Activated B cell treated with CpG ODN at 0.5 μM for 24 hours (primary cell): ENCODE measurements at regions not wholly inside any gene's neighbourhood (a gene's known extent, or its start where the extent isn't known, plus 50 kb on each side); places are given as distances from the start of the nearest gene placed in this dataset.

ENCODE experiments used
- ATAC-seq: fragments of 200-7000 bp; cut with Tn5 transposase; one replicate; pipeline ENCODE4 v1.10.0; 2021; ENCODE audit warnings: low read depth, mild to moderate bottlenecking, moderate library complexity
- CTCF ChIA-PET: fragments of 350-600 bp; sonication (Branson Sonifier 250); formaldehyde crosslinking; loops from one replicate; lab custom pipeline; 2021; ENCODE audit warnings: antibody characterized with exemption; lab: Charles Lee
- POLR2A ChIA-PET: fragments of 350-600 bp; sonication (Branson Sonifier 250); formaldehyde crosslinking; loops from one replicate; lab custom pipeline; 2021; ENCODE audit warnings: antibody characterized with exemption; lab: Charles Lee
- DNase-seq: peaks from one replicate; pipeline ENCODE4 v3.0.0; 2022
- H3K27ac Mint-ChIP-seq: one replicate; pipeline ENCODE4 v1.8.0; 2020; ENCODE audit warnings: mixed read lengths
- H3K27me3 Mint-ChIP-seq: one replicate; pipeline ENCODE4 v1.8.0; 2021; ENCODE audit warnings: mixed read lengths
- H3K36me3 Mint-ChIP-seq: one replicate; pipeline ENCODE4 v1.8.0; 2021; ENCODE audit warnings: low read depth, mixed read lengths
- H3K4me1 Mint-ChIP-seq: one replicate; pipeline ENCODE4 v1.8.0; 2021; ENCODE audit warnings: mixed read lengths
- H3K4me3 Mint-ChIP-seq: one replicate; pipeline ENCODE4 v1.8.0; 2020; ENCODE audit warnings: mild to moderate bottlenecking, mixed read lengths
- H3K9me3 Mint-ChIP-seq: one replicate; pipeline ENCODE4 v1.8.0; 2020; ENCODE audit warnings: mixed read lengths
- CTCF ChIP-seq: fragments of 200-600 bp; IDR thresholded peaks from one replicate; pipeline ENCODE4 v1.8.0; 2022; ENCODE audit warnings: antibody characterized with exemption, mild to moderate bottlenecking
- intact Hi-C: fragments of 100-400 bp; cut with micrococcal nuclease; formaldehyde crosslinking; loops from one replicate; pipeline ENCODE4 v1.15.1; 2024

- Mint-ChIP-seq H3K27ac (no peak overlapping the region), H3K27me3 (peaks cover 20% of the 10 kb centered on the region), H3K36me3 (no peaks in the 10 kb centered on the region), H3K4me1 (no peaks in the 10 kb centered on the region), H3K4me3 (no peak overlapping the region), H3K9me3 (peaks cover 11% of the 10 kb centered on the region)
- ATAC-seq: no peak
- POLR2A ChIA-PET: no interaction called here
- DNase-seq: no peak
- no peak for TF ChIP-seq CTCF
- CTCF ChIA-PET: no interaction called here
- intact Hi-C loops: no loop called here
Observed at GRCh38 chr10:78889536-78890063, 179.2 kb upstream of the ZMIZ1 start.

GRCh38 chr10:78890506-78890905, 178.3 kb upstream of the ZMIZ1 start:
- Mint-ChIP-seq H3K36me3 (no peaks in the 10 kb centered on the region), H3K27me3 (peaks cover 20% of the 10 kb centered on the region), H3K27ac (no peak overlapping the region), H3K4me3 (no peak overlapping the region), H3K9me3 (peaks cover 7% of the 10 kb centered on the region), H3K4me1 (no peaks in the 10 kb centered on the region)
- intact Hi-C loops: no loop called here
- DNase-seq (no peak), ATAC-seq (no peak)
- ChIA-PET CTCF (no interaction called here), POLR2A (no interaction called here)
- no peak for TF ChIP-seq CTCF

- Mint-ChIP-seq H3K27ac (no peak overlapping the region), H3K4me3 (no peak overlapping the region), H3K9me3 (no peaks in the 10 kb centered on the region), H3K36me3 (no peaks in the 10 kb centered on the region), H3K27me3 (peaks cover 20% of the 10 kb centered on the region), H3K4me1 (no peaks in the 10 kb centered on the region)
- ChIA-PET CTCF (no interaction called here), POLR2A (no interaction called here)
- intact Hi-C loops: no loop called here
- TF ChIP-seq CTCF: no peak
- DNase-seq: no peak
- no peak for ATAC-seq
Observed at GRCh38 chr10:78891741-78892140, 177.0 kb upstream of the ZMIZ1 start.

GRCh38 chr10:78892338-78893176, 176.2 kb upstream of the ZMIZ1 start:
- Mint-ChIP-seq H3K27ac (no peak overlapping the region), H3K27me3 (peaks cover 20% of the 10 kb centered on the region), H3K4me3 (no peak overlapping the region), H3K9me3 (no peaks in the 10 kb centered on the region), H3K36me3 (no peaks in the 10 kb centered on the region), H3K4me1 (no peaks in the 10 kb centered on the region)
- ATAC-seq (no peak), DNase-seq (no peak)
- POLR2A ChIA-PET: no interaction called here
- TF ChIP-seq CTCF: no peak
- intact Hi-C loops: no loop called here
- CTCF ChIA-PET: no interaction called here

- ChIA-PET POLR2A (no interaction called here), CTCF (no interaction called here)
- Mint-ChIP-seq H3K27me3 (peaks cover 20% of the 10 kb centered on the region), H3K36me3 (no peaks in the 10 kb centered on the region), H3K9me3 (no peaks in the 10 kb centered on the region), H3K4me1 (no peaks in the 10 kb centered on the region), H3K27ac (no peak overlapping the region), H3K4me3 (no peak overlapping the region)
- ATAC-seq: no peak
- no peak for DNase-seq
- no peak for TF ChIP-seq CTCF
- intact Hi-C loops: no loop called here
Observed at GRCh38 chr10:78893217-78893616, 175.5 kb upstream of the ZMIZ1 start.
